ENCODE measurements at regions not wholly inside any gene's neighbourhood (a gene's known extent, or its start where the extent isn't known, plus 50 kb on each side); places are given as distances from the start of the nearest gene placed in this dataset.

DNA sequence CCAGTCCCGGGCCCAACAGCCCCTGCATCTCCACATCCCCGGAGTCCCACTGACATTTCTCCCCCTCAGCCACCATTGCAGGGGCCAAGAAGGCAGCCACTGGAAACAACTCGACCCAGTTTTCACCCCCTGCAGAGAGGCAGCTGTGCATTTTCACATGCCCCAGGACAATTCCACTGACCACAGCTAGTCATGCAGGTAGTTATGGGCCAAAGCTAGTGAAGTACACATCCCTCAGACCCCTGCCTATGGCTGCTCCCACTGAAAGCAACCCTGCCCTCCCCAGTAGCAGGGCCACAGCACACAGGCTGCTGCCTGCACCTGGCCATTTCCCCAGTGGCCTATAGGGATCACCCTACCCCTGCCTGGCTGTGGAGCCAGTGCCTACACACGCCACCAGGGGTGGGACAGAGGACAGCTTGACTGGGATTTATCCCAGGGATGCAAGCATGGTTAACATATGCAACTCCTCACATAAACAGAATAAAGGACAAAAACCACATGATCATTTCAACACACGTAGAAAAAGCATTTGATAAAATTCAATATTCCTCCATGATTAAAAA, 154.0 kb downstream of the NDUFA12 start:
- intact Hi-C loops (cut with micrococcal nuclease; ENCODE audit: unreplicated experiment) (no loop called here), in situ Hi-C loops (cut with HindIII; ENCODE audit: extremely low pct_ligation_motif_present, low pct_unique_long_range_greater_than_20kb) (no loop called here)
- Histone ChIP-seq H3K4me1 (ENCODE audit: insufficient read depth, low read length) (no peaks in the 10 kb centered on the region), H3K4me2 (ENCODE audit: low read depth, low read length) (no peak overlapping the region), H3K27ac (ENCODE audit: extremely low read length, insufficient read depth, low read length) (no peak overlapping the region), H3K4me3 (replicated peaks in 1 of 3; ENCODE audit: insufficient read depth in 1 of 3, low read depth in 2 of 3, low read length in 3 of 3) (no peak overlapping the region), H3K27me3 (ENCODE audit: control insufficient read depth in 1 of 2, insufficient read depth in 2 of 2, low read length in 2 of 2) (no peaks in the 10 kb centered on the region; a peak in 1 of 5 replicates), H3K79me2 (ENCODE audit: insufficient read depth, low read length) (no peaks in the 10 kb centered on the region), H2AFZ (ENCODE audit: low read length) (no peak overlapping the region), H3K36me3 (replicated peaks in 1 of 2; ENCODE audit: control insufficient read depth in 1 of 2, insufficient read depth in 2 of 2, low read length in 2 of 2) (no peaks in the 10 kb centered on the region), H3K9me3 (ENCODE audit: low read length) (no peaks in the 10 kb centered on the region), H4K20me1 (ENCODE audit: insufficient read depth, low read length) (no peaks in the 10 kb centered on the region), H3K9ac (ENCODE audit: insufficient read depth, low read depth, low read length) (no peak overlapping the region)
- POLR2A ChIA-PET, result no interaction called here
- CTCF ChIA-PET (ENCODE audit: low intra/inter-chr PET ratio, low total read pairs), result no interaction called here
- BruUV-seq (replicated peaks), result no TSS peak
- no peak for DNase-seq (ENCODE audit: low spot score)
- WGBS (ENCODE audit: low lambda C conversion rate), result 0% methylated on average over 4 of the region's 5 CpGs
- FAIRE-seq, result no peak
- TF ChIP-seq, protein P1, sequence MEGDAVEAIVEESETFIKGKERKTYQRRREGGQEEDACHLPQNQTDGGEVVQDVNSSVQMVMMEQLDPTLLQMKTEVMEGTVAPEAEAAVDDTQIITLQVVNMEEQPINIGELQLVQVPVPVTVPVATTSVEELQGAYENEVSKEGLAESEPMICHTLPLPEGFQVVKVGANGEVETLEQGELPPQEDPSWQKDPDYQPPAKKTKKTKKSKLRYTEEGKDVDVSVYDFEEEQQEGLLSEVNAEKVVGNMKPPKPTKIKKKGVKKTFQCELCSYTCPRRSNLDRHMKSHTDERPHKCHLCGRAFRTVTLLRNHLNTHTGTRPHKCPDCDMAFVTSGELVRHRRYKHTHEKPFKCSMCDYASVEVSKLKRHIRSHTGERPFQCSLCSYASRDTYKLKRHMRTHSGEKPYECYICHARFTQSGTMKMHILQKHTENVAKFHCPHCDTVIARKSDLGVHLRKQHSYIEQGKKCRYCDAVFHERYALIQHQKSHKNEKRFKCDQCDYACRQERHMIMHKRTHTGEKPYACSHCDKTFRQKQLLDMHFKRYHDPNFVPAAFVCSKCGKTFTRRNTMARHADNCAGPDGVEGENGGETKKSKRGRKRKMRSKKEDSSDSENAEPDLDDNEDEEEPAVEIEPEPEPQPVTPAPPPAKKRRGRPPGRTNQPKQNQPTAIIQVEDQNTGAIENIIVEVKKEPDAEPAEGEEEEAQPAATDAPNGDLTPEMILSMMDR (CRISPR knock-in tag; IDR thresholded peaks at IDR 0.05), result peak; percentile 13; the same call in 1 of the 2 replicates
- TF ChIP-seq ZNF253 (CRISPR knock-in tag; IDR thresholded peaks at IDR 0.05; ENCODE audit: borderline replicate concordance) (no peak), BORCS8-MEF2B (CRISPR knock-in tag; IDR thresholded peaks at IDR 0.05) (no peak), STAG1 (CRISPR knock-in tag; IDR thresholded peaks at IDR 0.05) (peak; percentile 36; the same call in 1 of the 2 replicates)
- peak; percentile 98 for ATAC-seq

DNA sequence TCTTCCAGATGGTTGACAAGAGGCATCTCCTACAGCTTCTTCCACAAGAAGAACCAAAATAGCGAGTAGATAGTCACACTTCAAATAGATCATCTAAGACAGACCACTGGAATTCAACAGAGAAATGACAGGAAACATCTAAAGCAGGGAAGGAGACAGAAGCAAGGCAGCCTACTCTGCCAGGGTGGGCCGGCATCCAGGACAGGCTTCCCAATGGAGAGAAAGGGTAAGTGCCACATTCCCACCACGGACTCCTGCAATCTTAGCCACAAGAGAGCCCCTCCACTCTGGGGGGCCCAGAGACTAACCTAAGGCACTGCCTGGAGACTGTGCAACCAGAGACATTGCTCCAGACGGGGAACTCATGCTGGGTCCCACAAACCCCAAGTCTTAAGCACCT, 154.5 kb downstream of the NDUFA12 start:
- ChIA-PET POLR2A (no interaction called here), CTCF (ENCODE audit: low intra/inter-chr PET ratio, low total read pairs) (no interaction called here)
- Histone ChIP-seq H3K4me2 (ENCODE audit: low read depth, low read length) (no peak overlapping the region), H3K27ac (ENCODE audit: extremely low read length, insufficient read depth, low read length) (no peak overlapping the region), H3K9ac (ENCODE audit: insufficient read depth, low read depth, low read length) (no peak overlapping the region), H4K20me1 (ENCODE audit: insufficient read depth, low read length) (no peaks in the 10 kb centered on the region), H3K36me3 (replicated peaks in 1 of 2; ENCODE audit: control insufficient read depth in 1 of 2, insufficient read depth in 2 of 2, low read length in 2 of 2) (no peaks in the 10 kb centered on the region), H3K4me1 (ENCODE audit: insufficient read depth, low read length) (no peaks in the 10 kb centered on the region), H3K79me2 (ENCODE audit: insufficient read depth, low read length) (no peaks in the 10 kb centered on the region), H3K27me3 (ENCODE audit: control insufficient read depth in 1 of 2, insufficient read depth in 2 of 2, low read length in 2 of 2) (peaks cover 0 to 4% of the 10 kb centered on the region in 2 experiments; a peak in 1 of 5 replicates), H2AFZ (ENCODE audit: low read length) (no peak overlapping the region), H3K9me3 (ENCODE audit: low read length) (no peaks in the 10 kb centered on the region), H3K4me3 (replicated peaks in 1 of 3; ENCODE audit: insufficient read depth in 1 of 3, low read depth in 2 of 3, low read length in 3 of 3) (no peak overlapping the region)
- FAIRE-seq (no peak), DNase-seq (ENCODE audit: low spot score) (no peak), ATAC-seq (no peak)
- intact Hi-C loops (cut with micrococcal nuclease; ENCODE audit: unreplicated experiment) (no loop called here), in situ Hi-C loops (cut with HindIII; ENCODE audit: extremely low pct_ligation_motif_present, low pct_unique_long_range_greater_than_20kb) (no loop called here)
- 54% methylated on average over 2 of the region's 4 CpGs for WGBS (ENCODE audit: low lambda C conversion rate)
- no TSS peak for BruUV-seq (replicated peaks)
- TF ChIP-seq CEBPG (CRISPR knock-in tag; IDR thresholded peaks at IDR 0.05) (no peak), ZNF282 (IDR thresholded peaks at IDR 0.05; ENCODE audit: partially characterized antibody) (no peak), ARNTL (CRISPR knock-in tag; IDR thresholded peaks at IDR 0.05) (no peak), ELF4 (CRISPR knock-in tag; IDR thresholded peaks at IDR 0.05; ENCODE audit: borderline replicate concordance) (no peak), ATRX (CRISPR knock-in tag; IDR thresholded peaks at IDR 0.05; ENCODE audit: borderline replicate concordance) (no peak), PHF20 (CRISPR knock-in tag; IDR thresholded peaks at IDR 0.05) (no peak)
- TF ChIP-seq, protein P2, sequence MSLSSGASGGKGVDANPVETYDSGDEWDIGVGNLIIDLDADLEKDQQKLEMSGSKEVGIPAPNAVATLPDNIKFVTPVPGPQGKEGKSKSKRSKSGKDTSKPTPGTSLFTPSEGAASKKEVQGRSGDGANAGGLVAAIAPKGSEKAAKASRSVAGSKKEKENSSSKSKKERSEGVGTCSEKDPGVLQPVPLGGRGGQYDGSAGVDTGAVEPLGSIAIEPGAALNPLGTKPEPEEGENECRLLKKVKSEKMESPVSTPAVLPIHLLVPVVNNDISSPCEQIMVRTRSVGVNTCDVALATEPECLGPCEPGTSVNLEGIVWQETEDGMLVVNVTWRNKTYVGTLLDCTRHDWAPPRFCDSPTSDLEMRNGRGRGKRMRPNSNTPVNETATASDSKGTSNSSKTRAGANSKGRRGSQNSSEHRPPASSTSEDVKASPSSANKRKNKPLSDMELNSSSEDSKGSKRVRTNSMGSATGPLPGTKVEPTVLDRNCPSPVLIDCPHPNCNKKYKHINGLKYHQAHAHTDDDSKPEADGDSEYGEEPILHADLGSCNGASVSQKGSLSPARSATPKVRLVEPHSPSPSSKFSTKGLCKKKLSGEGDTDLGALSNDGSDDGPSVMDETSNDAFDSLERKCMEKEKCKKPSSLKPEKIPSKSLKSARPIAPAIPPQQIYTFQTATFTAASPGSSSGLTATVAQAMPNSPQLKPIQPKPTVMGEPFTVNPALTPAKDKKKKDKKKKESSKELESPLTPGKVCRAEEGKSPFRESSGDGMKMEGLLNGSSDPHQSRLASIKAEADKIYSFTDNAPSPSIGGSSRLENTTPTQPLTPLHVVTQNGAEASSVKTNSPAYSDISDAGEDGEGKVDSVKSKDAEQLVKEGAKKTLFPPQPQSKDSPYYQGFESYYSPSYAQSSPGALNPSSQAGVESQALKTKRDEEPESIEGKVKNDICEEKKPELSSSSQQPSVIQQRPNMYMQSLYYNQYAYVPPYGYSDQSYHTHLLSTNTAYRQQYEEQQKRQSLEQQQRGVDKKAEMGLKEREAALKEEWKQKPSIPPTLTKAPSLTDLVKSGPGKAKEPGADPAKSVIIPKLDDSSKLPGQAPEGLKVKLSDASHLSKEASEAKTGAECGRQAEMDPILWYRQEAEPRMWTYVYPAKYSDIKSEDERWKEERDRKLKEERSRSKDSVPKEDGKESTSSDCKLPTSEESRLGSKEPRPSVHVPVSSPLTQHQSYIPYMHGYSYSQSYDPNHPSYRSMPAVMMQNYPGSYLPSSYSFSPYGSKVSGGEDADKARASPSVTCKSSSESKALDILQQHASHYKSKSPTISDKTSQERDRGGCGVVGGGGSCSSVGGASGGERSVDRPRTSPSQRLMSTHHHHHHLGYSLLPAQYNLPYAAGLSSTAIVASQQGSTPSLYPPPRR (CRISPR knock-in tag; IDR thresholded peaks at IDR 0.05; ENCODE audit: borderline replicate concordance), result no peak
- TF ChIP-seq, protein P3, sequence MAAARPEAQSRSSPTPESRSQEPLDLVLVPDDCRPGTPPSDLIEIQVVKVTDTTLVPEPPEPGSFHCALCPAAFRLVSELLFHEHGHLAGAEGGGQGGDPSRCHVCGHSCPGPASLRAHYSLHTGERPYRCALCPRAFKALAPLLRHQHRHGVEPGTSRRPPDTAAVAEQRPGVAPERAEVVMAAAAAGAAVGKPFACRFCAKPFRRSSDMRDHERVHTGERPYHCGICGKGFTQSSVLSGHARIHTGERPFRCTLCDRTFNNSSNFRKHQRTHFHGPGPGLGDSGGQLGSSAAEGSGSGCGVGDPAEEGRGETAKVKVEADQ (CRISPR knock-in tag; IDR thresholded peaks at IDR 0.05; ENCODE audit: borderline replicate concordance), result no peak
